H54 (cell line): ENCODE measurements at regions not wholly inside any gene's neighbourhood (a gene's known extent, or its start where the extent isn't known, plus 50 kb on each side); places are given as distances from the start of the nearest gene placed in this dataset.
"Not testable (repeated sequence)": the region's sequence is repeated elsewhere in the genome, so short reads cannot be mapped to it uniquely, and the experiment has no call there.

Source experiments
- DNase-seq: peaks from one replicate; pipeline ENCODE4 v3.0.0; 2011; ENCODE audit warnings: low spot score, mixed read lengths; ENCODE audit not compliant: insufficient read length
- FAIRE-seq: peaks from 3 replicates; lab custom pipeline; 2011; peaks lifted over from hg19 to GRCh38; lab: Jason Lieb, UNC
- POLR2A ChIP-seq: IDR thresholded peaks from 2 replicates; pipeline ENCODE4 v1.6.1; 2011; ENCODE audit warnings: low read depth, mild to moderate bottlenecking, low read length

DNA sequence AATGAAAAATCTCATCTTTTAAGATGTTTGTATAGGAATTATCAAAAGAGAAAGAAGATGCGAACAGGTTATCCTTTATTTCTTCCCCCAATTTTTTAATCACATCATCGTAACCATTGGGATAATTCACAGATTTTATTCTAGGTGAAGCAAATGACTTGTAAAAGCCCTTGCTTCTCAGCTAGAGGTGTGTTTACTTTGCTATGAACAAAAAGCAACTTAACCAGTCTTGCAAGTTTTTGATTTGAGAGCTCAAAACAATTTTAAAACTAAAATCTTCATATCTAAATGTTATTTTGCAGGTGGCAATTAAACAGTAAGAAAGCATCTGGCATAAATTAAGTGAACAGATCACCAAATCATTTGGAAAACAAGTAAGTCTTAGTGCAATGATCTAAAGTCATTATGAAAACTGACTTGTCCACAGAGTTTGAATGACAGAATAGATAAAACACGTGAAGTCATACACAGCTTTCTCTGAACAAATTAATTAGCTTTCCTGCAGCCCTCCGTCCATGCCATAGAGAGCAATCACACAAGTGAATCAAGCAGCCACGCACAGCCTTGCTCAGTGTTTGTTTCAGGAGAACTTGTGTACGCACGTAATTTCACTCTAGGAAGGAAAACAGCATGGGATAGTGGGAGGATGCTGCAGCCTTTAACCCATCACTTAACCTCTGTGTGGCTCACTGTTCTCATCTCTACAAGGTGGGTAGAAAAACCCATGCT is 85.0 kb upstream of the ZNF800 start:
- TF ChIP-seq POLR2A: no peak
- DNase-seq (no peak), FAIRE-seq (no peak)

DNA sequence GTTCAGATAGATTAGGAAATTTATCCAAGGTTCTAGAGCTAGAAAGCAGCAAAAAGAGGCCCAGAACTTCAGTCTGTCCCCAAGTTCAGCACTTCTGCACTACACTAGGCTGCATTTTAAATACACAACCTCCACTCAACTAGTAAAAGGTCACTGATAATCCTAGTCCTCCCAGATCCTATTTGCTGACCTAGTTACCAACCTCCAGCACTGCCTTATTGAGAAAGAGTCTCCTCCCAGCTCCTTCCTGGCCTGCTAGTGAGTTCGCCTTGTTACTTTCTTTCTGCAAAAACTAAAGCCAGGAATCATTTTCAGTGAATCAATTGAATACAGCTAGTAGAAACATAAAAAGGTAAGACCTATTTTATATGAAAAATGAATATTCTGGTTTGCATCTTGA is 84.1 kb upstream of the ZNF800 start:
- no peak for TF ChIP-seq POLR2A
- DNase-seq (no peak), FAIRE-seq (no peak)

DNA sequence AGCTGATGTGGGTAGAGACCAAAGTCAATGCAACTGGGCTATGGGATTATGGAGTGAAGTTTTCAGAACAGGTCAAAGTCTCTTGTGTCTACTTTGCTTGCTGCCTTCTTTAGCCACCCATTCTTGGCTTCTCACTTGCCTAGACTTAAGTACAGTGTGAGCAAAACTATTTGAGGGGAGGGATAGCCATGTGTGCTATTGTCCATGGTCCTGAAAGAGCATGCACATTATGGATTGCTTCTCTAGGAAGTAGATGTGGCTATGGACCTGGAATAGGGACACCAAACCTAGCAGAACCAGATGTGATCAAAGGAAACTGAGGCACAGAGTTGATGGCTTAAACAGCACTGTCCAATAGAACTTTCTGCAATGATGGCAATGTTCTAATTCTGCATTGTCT is 81.9 kb upstream of the ZNF800 start:
- no peak for TF ChIP-seq POLR2A
- FAIRE-seq (no peak), DNase-seq (no peak)

DNA sequence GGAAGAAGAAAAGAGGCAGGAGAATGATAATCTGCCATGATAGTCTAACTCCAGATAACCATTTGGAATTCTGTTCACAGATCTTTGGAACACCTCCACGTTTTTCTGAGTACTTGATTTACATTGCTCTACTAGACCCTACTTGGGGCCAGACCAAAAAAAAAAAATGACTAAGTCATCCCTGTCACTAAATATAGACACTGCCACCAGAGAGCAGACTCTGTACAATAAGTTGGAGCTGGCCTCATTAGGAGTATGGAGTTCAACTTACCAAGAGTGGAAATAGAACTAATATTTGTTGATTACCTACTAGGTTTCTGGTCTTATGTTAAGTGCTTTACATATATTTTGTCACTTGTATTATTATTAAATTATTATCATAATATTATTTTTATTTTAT is 80.9 kb upstream of the ZNF800 start:
- DNase-seq: no peak
- FAIRE-seq: no peak

DNA sequence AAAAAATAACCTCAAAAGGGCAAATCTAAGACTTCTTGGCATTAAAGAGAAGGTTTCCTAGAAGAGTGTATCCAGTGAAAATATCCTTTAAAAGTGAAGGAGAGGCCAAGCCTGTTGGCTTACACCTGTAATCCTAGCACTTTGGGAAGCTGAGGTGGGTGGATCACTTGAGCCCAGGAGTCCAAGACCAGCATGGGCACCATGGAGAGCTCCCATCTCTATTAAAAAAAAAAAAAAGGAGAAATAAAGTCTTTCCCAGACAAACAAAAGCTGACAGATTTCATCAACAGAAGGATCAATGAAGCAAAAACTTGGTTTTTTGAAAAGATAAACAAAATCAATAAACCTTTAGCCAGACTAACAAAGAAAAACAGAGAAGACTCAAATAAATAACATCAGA is 67.6 kb upstream of the ZNF800 start:
- no peak for TF ChIP-seq POLR2A
- FAIRE-seq (no peak), DNase-seq (no peak)

More for the DNA sequence above, 80.9 kb upstream of the ZNF800 start:
- TF ChIP-seq POLR2A: no peak

DNA sequence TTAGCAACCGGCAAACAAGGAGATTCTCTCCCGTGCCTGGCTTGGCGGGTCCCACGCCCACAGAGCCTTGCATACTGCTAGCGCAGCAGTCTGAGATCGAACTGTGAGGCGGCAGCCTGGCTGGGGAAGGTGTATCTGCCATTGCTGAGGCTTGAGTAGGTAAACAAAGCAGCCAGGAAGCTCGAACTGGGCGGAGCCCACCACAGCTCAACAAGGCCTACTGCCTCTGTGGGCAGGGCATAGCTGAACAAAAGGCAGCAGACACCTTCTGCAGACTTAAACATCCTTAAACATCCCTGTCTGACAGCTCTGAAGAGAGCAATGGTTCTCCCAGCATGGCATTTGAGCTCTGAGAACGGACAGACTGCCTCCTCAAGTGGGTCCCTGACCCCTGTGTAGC is 58.8 kb upstream of the ZNF800 start:
- DNase-seq: not testable (repeated sequence)

DNA sequence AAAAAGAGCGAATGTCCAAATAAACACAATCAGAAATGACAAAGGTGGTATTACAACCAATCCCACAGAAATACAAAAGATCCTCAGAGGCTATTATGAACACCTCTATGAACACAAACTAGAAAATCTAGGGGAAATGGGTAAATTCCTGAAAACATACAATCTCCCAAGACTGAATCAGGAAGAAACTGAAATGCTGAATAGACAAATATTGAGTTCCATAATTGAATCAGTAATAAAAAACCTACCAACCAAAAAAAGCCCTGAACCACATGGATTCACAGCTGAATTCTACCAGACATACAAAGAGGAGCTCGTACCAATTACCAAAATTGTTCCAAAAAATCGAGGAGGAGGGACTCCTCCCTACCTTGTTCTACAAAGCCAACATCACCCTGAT is 56.1 kb upstream of the ZNF800 start:
- no peak for FAIRE-seq
- no peak for DNase-seq
- TF ChIP-seq POLR2A: no peak

More for the DNA sequence above, 58.8 kb upstream of the ZNF800 start:
- not testable (repeated sequence) for FAIRE-seq

DNA sequence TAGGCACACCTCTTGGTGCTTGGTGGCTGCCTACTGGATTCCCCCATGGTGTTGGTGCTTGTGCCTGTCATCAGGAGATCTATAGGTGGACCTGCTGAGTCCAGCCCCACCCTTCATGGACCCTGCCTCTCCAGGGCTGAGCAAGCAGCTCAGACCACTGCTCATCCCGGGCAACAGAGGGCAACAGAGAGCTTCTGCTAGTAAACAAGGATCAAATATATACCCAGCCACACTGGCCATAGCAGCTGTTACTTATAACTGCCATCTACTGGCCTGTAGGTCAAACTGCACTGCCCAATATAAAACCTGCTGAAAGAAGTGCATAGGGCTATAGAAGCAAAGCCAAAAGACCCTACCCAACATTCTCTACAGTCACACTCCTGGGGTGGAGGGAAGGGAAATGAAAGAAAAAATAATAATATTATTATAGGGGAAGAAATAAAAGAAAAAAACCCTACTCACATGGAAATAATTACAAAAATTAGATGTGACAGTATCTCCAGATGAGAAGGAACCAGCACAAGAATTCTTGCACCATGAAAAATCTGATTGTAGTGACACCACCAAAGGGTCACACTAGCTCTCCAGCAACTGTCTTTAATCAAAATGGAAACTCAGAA is 54.9 kb upstream of the ZNF800 start:
- no peak for TF ChIP-seq POLR2A
- FAIRE-seq (peak; percentile 74), DNase-seq (peak; percentile 38)

DNA sequence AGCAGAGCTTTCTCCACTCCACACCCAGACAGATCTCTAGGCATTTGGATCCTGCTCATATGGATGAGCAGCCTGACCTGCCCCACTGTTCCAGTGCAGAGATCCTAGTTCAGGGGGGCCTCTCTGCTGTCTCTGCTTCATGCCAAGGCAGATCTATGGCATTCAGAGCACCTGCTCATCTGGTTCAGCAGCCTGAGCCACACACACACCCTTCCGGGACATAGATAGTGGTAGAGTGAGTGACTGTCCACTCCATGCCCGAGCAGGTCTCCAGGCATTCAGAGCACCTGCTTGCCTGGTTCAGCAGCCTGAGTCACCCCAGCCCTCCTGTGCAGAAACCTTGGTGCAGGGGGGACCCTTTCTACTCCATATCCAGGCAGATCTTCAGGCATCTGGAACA is 54.3 kb upstream of the ZNF800 start:
- no peak for TF ChIP-seq POLR2A
- FAIRE-seq: no peak
- DNase-seq: no peak
